Pancreas (tissue), 10 donors: ENCODE measurements at regions not wholly inside any gene's neighbourhood (a gene's known extent, or its start where the extent isn't known, plus 50 kb on each side); places are given as distances from the start of the nearest gene placed in this dataset.

Experiments
- ATAC-seq, 4 donors: fragments of 200-7000 bp; cut with Tn5 transposase; one replicate each; pipeline versions ENCODE4 v1.8.0 to v1.9.1; 2020; ENCODE audit warnings: mild to moderate bottlenecking in 4 of 4, moderate library complexity in 4 of 4
- DNase-seq, 6 donors: peaks; one replicate each; pipeline ENCODE4 v3.0.0-alpha.2; 2020
- FAIRE-seq: peaks from 2 replicates; lab custom pipeline; 2012; peaks lifted over from hg19 to GRCh38; lab: Jason Lieb, UNC
- H3K27ac ChIP-seq, 4 donors: fragments of 200-600 bp; sonication (generic); 1 replicate in 3 of 4; 2 replicates in 1 of 4; pipeline versions ENCODE4 v1.5.0 to v1.8.0; 2020
- H3K27me3 ChIP-seq, 4 donors: fragments of 200-600 bp; one replicate each; pipeline ENCODE4 v1.8.0; 2021
- H3K36me3 ChIP-seq, 3 donors: fragments of 200-600 bp; sonication (generic) in 1 of 3; one replicate each; pipeline versions ENCODE4 v1.5.0 to v1.8.0; 2020 to 2021
- H3K4me1 ChIP-seq, 3 donors: fragments of 200-600 bp; one replicate each; pipeline ENCODE4 v1.8.0; 2021
- H3K4me3 ChIP-seq, 4 donors: fragments of 200-600 bp; sonication (generic) in 2 of 4; one replicate each; pipeline versions ENCODE4 v1.5.0 to v1.8.0; 2020 to 2021
- H3K9me3 ChIP-seq, 4 donors: fragments of 200-600 bp; one replicate each; pipeline ENCODE4 v1.8.0; 2021
- WGBS, 2 donors: extraction: QIAGEN DNeasy Blood & Tissue Kit; methylation state at CpG; one replicate each; pipeline ENCODE4 v1.1.7; 2013; 5-methylcytosine and 5-hydroxymethylcytosine counted together
- intact Hi-C, 3 donors: fragments of 100-400 bp; cut with DNase I; formaldehyde crosslinking; loops; one replicate each; pipeline versions ENCODE4 v1.11.1 to v1.14.2; 2022
- TF ChIP-seq, protein P1 (sequence below), 4 donors: fragments of 200-600 bp; sonication (generic) in 3 of 4; IDR thresholded peaks; one replicate each; pipeline versions ENCODE4 v1.5.0 to v1.8.0; 2021; ENCODE audit warnings: antibody characterized with exemption in 4 of 4
- donor health status: healthy with polysubstance abuse.
- donor health status: DM: no; HTN: no; CAD: no; lungs with moderate emphysema.
- donor health status: DM: no; HTN: no; CAD: no.
- donor health status: control.
- donor health status: control.
- donor health status: Bipolar disorder and iron deficiency.
- donor health status: DM: yes; HTN: yes; CAD: no.
- donor health status: DM: no; HTN: no; CAD: no.
- donor health status: DM: no; HTN: no; CAD: no.
- donor health status: DM: yes; HTN: yes; CAD: no.

GRCh38 chr9:135268981-135269380, 181.5 kb downstream of the OLFM1 start:
- TF ChIP-seq, protein P1, sequence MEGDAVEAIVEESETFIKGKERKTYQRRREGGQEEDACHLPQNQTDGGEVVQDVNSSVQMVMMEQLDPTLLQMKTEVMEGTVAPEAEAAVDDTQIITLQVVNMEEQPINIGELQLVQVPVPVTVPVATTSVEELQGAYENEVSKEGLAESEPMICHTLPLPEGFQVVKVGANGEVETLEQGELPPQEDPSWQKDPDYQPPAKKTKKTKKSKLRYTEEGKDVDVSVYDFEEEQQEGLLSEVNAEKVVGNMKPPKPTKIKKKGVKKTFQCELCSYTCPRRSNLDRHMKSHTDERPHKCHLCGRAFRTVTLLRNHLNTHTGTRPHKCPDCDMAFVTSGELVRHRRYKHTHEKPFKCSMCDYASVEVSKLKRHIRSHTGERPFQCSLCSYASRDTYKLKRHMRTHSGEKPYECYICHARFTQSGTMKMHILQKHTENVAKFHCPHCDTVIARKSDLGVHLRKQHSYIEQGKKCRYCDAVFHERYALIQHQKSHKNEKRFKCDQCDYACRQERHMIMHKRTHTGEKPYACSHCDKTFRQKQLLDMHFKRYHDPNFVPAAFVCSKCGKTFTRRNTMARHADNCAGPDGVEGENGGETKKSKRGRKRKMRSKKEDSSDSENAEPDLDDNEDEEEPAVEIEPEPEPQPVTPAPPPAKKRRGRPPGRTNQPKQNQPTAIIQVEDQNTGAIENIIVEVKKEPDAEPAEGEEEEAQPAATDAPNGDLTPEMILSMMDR (IDR thresholded peaks at IDR 0.05): no peak
- no peak for DNase-seq
- H3K4me1 ChIP-seq: no peaks in the 10 kb centered on the region
- FAIRE-seq: no peak
- WGBS, 2 donors: 88 to 93% methylated on average over 6 of the region's 6 CpGs
- ATAC-seq: peak in 3 of 4 donors; percentile 49 to 85 (median 54)
- no peak overlapping the region for H3K27ac ChIP-seq
- no peaks in the 10 kb centered on the region for H3K27me3 ChIP-seq
- no peaks in the 10 kb centered on the region for H3K36me3 ChIP-seq
- H3K9me3 ChIP-seq: no peaks in the 10 kb centered on the region
- intact Hi-C loops: no loop called here
- no peak overlapping the region for H3K4me3 ChIP-seq

GRCh38 chr9:135269912-135270830, 182.7 kb downstream of the OLFM1 start:
- 87 to 89% methylated on average over 20 of the region's 20 CpGs for WGBS, 2 donors

DNA sequence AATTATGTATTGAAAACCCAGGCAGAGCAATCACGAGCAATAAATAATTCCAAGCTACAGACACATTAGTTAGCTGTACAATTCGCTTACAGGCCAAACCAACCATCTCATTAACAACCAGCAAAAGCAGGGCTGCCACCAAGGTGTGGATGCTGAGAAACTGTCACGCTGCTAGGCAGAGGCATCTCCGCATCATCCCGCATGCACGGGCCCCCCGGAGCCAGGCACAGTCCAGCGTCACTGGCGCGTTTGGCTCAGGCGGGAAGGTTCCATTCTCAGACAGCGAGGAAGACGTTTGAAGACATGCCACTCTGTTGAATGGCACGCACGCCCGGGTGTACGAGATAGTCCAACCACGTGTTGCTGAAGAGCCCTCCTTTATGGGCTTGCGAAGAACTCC, 184.0 kb downstream of the OLFM1 start:
- H3K9me3 ChIP-seq: no peaks in the 10 kb centered on the region
- WGBS, 2 donors: 88 to 91% methylated on average over 19 of the region's 19 CpGs
- intact Hi-C loops: no loop called here
- DNase-seq (peak in 1 of 6 donors; percentile 13), FAIRE-seq (no peak), ATAC-seq (no peak)
- TF ChIP-seq, protein P1 (IDR thresholded peaks at IDR 0.05): no peak
- H3K36me3 ChIP-seq: no peaks in the 10 kb centered on the region
- H3K27me3 ChIP-seq: no peaks in the 10 kb centered on the region
- no peak overlapping the region for H3K4me3 ChIP-seq
- no peak overlapping the region for H3K27ac ChIP-seq
- peaks cover 5 to 17% (median 14%) of the 10 kb centered on the region in 3 donors for H3K4me1 ChIP-seq

More at GRCh38 chr9:135269912-135270830, 182.7 kb downstream of the OLFM1 start:
- no peak for FAIRE-seq
- Histone ChIP-seq H3K27me3 (no peaks in the 10 kb centered on the region), H3K4me1 (peaks cover 0 to 5% (median 1%) of the 10 kb centered on the region in 3 donors), H3K36me3 (no peaks in the 10 kb centered on the region), H3K4me3 (no peak overlapping the region), H3K9me3 (no peaks in the 10 kb centered on the region), H3K27ac (no peak overlapping the region)
- no peak for DNase-seq
- TF ChIP-seq, protein P1 (IDR thresholded peaks at IDR 0.05): no peak
- intact Hi-C loops: no loop called here
- no peak for ATAC-seq

DNA sequence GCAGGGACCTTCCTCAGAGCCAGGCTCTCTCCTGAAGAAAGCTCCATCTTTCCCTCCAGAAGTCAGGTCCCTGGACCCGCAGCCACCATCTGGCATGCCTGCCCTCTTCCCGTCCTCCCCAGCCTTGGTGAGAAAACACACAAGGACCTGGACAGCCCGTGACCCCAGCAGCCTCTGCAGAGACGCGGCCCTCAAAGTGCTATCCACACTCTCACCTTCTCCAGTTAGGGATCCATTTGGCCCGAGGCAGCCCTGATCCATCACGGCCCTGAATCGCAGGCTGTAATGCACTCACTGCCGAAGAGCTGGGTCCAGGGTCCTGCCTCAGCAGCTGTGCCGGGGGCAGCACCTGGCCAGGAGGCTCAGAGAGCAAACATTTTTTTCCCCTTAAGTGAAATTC, 185.1 kb downstream of the OLFM1 start:
- TF ChIP-seq, protein P1 (IDR thresholded peaks at IDR 0.05): no peak
- H3K36me3 ChIP-seq: no peaks in the 10 kb centered on the region
- WGBS, 2 donors: 82 to 83% methylated on average over 10 of the region's 10 CpGs
- intact Hi-C loops: no loop called here
- no peaks in the 10 kb centered on the region for H3K9me3 ChIP-seq
- DNase-seq (peak in 1 of 6 donors; percentile 38), FAIRE-seq (no peak), ATAC-seq (no peak)
- H3K4me3 ChIP-seq: no peak overlapping the region
- no peak overlapping the region for H3K27ac ChIP-seq
- no peaks in the 10 kb centered on the region for H3K27me3 ChIP-seq
- peaks cover 5 to 17% (median 14%) of the 10 kb centered on the region in 3 donors for H3K4me1 ChIP-seq

GRCh38 chr9:135273008-135273407, 185.5 kb downstream of the OLFM1 start:
- TF ChIP-seq, protein P1 (IDR thresholded peaks at IDR 0.05): no peak
- no peaks in the 10 kb centered on the region for H3K9me3 ChIP-seq
- H3K4me1 ChIP-seq: peaks cover 5 to 17% (median 14%) of the 10 kb centered on the region in 3 donors
- no peaks in the 10 kb centered on the region for H3K27me3 ChIP-seq
- no peak overlapping the region for H3K4me3 ChIP-seq
- FAIRE-seq (no peak), ATAC-seq (no peak), DNase-seq (peak in 1 of 6 donors; percentile 37)
- no peak overlapping the region for H3K27ac ChIP-seq
- 81 to 82% methylated on average over 7 of the region's 7 CpGs for WGBS, 2 donors
- no peaks in the 10 kb centered on the region for H3K36me3 ChIP-seq
- intact Hi-C loops: no loop called here
